ENCODE measurements at regions not wholly inside any gene's neighbourhood (a gene's known extent, or its start where the extent isn't known, plus 50 kb on each side); places are given as distances from the start of the nearest gene placed in this dataset.

- H3K27me3 ChIP-seq: no peaks in the 10 kb centered on the region
- no peaks in the 10 kb centered on the region for H3K36me3 ChIP-seq
- no peak overlapping the region for H3K4me3 ChIP-seq
- H3K9me3 ChIP-seq: no peaks in the 10 kb centered on the region
- H3K4me1 ChIP-seq: no peaks in the 10 kb centered on the region
- no peak for TF ChIP-seq POLR2A (IDR thresholded peaks at IDR 0.05)
- TF ChIP-seq CTCF (IDR thresholded peaks at IDR 0.05): no peak
- no peak for TF ChIP-seq EP300 (IDR thresholded peaks at IDR 0.05)
- no peak for TF ChIP-seq POLR2AphosphoS5 (IDR thresholded peaks at IDR 0.05)
- ATAC-seq: no peak
- no peak overlapping the region for H3K27ac ChIP-seq
- WGBS, 2 donors (ENCODE audit: low coverage in 1 of 2): 75% methylated on average over 2 of the region's 2 CpGs; no CpG with 5 or more reads in 1 of the 2 donors
Measured at GRCh38 chr12:58156697-58157096, 215.3 kb downstream of the ATP23 start.

GRCh38 chr12:58159941-58160340, 218.6 kb downstream of the ATP23 start:
- WGBS, 2 donors (ENCODE audit: low coverage in 1 of 2): 89% methylated on average over 2 of the region's 2 CpGs; no CpG with 5 or more reads in 1 of the 2 donors
- Histone ChIP-seq H3K4me1 (no peaks in the 10 kb centered on the region), H3K27ac (no peak overlapping the region), H3K9me3 (no peaks in the 10 kb centered on the region), H3K4me3 (no peak overlapping the region), H3K27me3 (no peaks in the 10 kb centered on the region), H3K36me3 (no peaks in the 10 kb centered on the region)
- ATAC-seq: no peak
- TF ChIP-seq POLR2AphosphoS5 (IDR thresholded peaks at IDR 0.05) (no peak), POLR2A (IDR thresholded peaks at IDR 0.05) (no peak), CTCF (IDR thresholded peaks at IDR 0.05) (no peak), EP300 (IDR thresholded peaks at IDR 0.05) (no peak)

- ATAC-seq: no peak
- no peaks in the 10 kb centered on the region for H3K9me3 ChIP-seq
- no peaks in the 10 kb centered on the region for H3K27me3 ChIP-seq
- no peak overlapping the region for H3K4me3 ChIP-seq
- TF ChIP-seq CTCF (IDR thresholded peaks at IDR 0.05) (no peak), EP300 (IDR thresholded peaks at IDR 0.05) (no peak), POLR2AphosphoS5 (IDR thresholded peaks at IDR 0.05) (no peak), POLR2A (IDR thresholded peaks at IDR 0.05) (no peak)
- H3K36me3 ChIP-seq: no peaks in the 10 kb centered on the region
- 58 to 66% methylated on average over 2 of the region's 2 CpGs for WGBS, 2 donors (ENCODE audit: low coverage in 1 of 2)
- H3K27ac ChIP-seq: no peak overlapping the region
- peaks cover 0 to 5% (median 0%) of the 10 kb centered on the region in 3 donors for H3K4me1 ChIP-seq
Measured at GRCh38 chr12:58161773-58162172, 220.4 kb downstream of the ATP23 start.

- no peaks in the 10 kb centered on the region for H3K27me3 ChIP-seq
- H3K36me3 ChIP-seq: no peaks in the 10 kb centered on the region
- 75 to 76% methylated on average over 1 to 3 of the region's 4 CpGs for whole genome bisulfite sequencing, 2 donors (ENCODE audit: low coverage in 1 of 2)
- TF ChIP-seq EP300 (IDR thresholded peaks at IDR 0.05): no peak
- TF ChIP-seq CTCF (IDR thresholded peaks at IDR 0.05): no peak
- no peak for TF ChIP-seq POLR2AphosphoS5 (IDR thresholded peaks at IDR 0.05)
- TF ChIP-seq POLR2A (IDR thresholded peaks at IDR 0.05): no peak
- no peaks in the 10 kb centered on the region for H3K9me3 ChIP-seq
- peaks cover 0 to 10% (median 0%) of the 10 kb centered on the region in 3 donors for H3K4me1 ChIP-seq
- ATAC-seq: no peak
- no peak overlapping the region for H3K27ac ChIP-seq
- no peak overlapping the region for H3K4me3 ChIP-seq
Measured at GRCh38 chr12:58163021-58163420, 221.7 kb downstream of the ATP23 start.

GRCh38 chr12:58166643-58167042, 225.3 kb downstream of the ATP23 start:
- Histone ChIP-seq H3K9me3 (no peaks in the 10 kb centered on the region), H3K27me3 (no peaks in the 10 kb centered on the region), H3K36me3 (no peaks in the 10 kb centered on the region), H3K4me3 (no peak overlapping the region), H3K27ac (peak overlapping the region in 1 of 4 donors; percentile 22), H3K4me1 (peaks cover 0 to 26% (median 0%) of the 10 kb centered on the region in 3 donors)
- whole genome bisulfite sequencing, 2 donors (ENCODE audit: low coverage in 1 of 2): 0 to 50% methylated on average over 1 to 5 of the region's 5 CpGs
- ATAC-seq: no peak
- TF ChIP-seq POLR2AphosphoS5 (IDR thresholded peaks at IDR 0.05) (no peak), EP300 (IDR thresholded peaks at IDR 0.05) (no peak), POLR2A (IDR thresholded peaks at IDR 0.05) (no peak), CTCF (IDR thresholded peaks at IDR 0.05) (no peak)

Data from gastroesophageal sphincter (tissue), 4 donors.